Mucosa of descending colon (tissue), 3 donors: ENCODE measurements at regions not wholly inside any gene's neighbourhood (a gene's known extent, or its start where the extent isn't known, plus 50 kb on each side); places are given as distances from the start of the nearest gene placed in this dataset.

Experiments used
- ATAC-seq: fragments of 200-7000 bp; cut with Tn5 transposase; one replicate; pipeline ENCODE4 v1.9.1; 2020; ENCODE audit warnings: mild to moderate bottlenecking, moderate library complexity
- DNase-seq, 3 donors: peaks; one replicate each; pipeline ENCODE4 v3.0.0-alpha.2; 2020
- H3K36me3 ChIP-seq: fragments of 200-600 bp; one replicate; pipeline ENCODE4 v1.8.0; 2021; ENCODE audit warnings: low read depth, mild to moderate bottlenecking
- H3K4me1 ChIP-seq: fragments of 200-600 bp; one replicate; pipeline ENCODE4 v1.8.0; 2021; ENCODE audit warnings: low read depth, mild to moderate bottlenecking
- H3K4me3 ChIP-seq: fragments of 200-600 bp; one replicate; pipeline ENCODE4 v1.8.0; 2021; ENCODE audit warnings: mild to moderate bottlenecking
- H3K9me3 ChIP-seq: fragments of 200-600 bp; one replicate; pipeline ENCODE4 v1.8.0; 2021; ENCODE audit warnings: mild to moderate bottlenecking
- CTCF ChIP-seq: fragments of 200-600 bp; IDR thresholded peaks from one replicate; pipeline ENCODE4 v1.8.0; 2022; ENCODE audit warnings: antibody characterized with exemption, mild to moderate bottlenecking
- intact Hi-C, 2 donors: fragments of 100-400 bp; cut with DNase I in 1 of 2; cut with micrococcal nuclease in 1 of 2; formaldehyde crosslinking; loops; one replicate each; pipeline versions ENCODE4 v1.11.0 to v1.11.1; 2022; cut with DNase I, micrococcal nuclease
- donor health status: DM: no; HTN: no; CAD: no; lungs with moderate emphysema.
- donor health status: DM: no; HTN: no; CAD: no.
- donor health status: DM: no; HTN: yes; CAD: no.

- no peaks in the 10 kb centered on the region for H3K36me3 ChIP-seq
- ATAC-seq = no peak
- H3K9me3 ChIP-seq = no peaks in the 10 kb centered on the region
- no peak overlapping the region for H3K4me3 ChIP-seq
- no peaks in the 10 kb centered on the region for H3K4me1 ChIP-seq
- intact Hi-C loops = no loop called here
- DNase-seq = no peak
- no peak for TF ChIP-seq CTCF
Measured at GRCh38 chr18:67123901-67124300, 392.6 kb downstream of the DSEL start.

- no peak for DNase-seq
- ATAC-seq = no peak
- H3K4me3 ChIP-seq = no peak overlapping the region
- no peak for TF ChIP-seq CTCF
- intact Hi-C loops = no loop called here
- H3K9me3 ChIP-seq = no peaks in the 10 kb centered on the region
- H3K4me1 ChIP-seq = no peaks in the 10 kb centered on the region
- H3K36me3 ChIP-seq = no peaks in the 10 kb centered on the region
Measured at GRCh38 chr18:67117804-67118203, 398.7 kb downstream of the DSEL start.

GRCh38 chr18:67109535-67109934, 407.0 kb downstream of the DSEL start:
- no peak for ATAC-seq
- Histone ChIP-seq H3K36me3 (no peaks in the 10 kb centered on the region), H3K9me3 (no peaks in the 10 kb centered on the region), H3K4me1 (no peaks in the 10 kb centered on the region), H3K4me3 (no peak overlapping the region)
- TF ChIP-seq CTCF = no peak
- DNase-seq = no peak
- intact Hi-C loops = loop anchor here in 1 of 2 donors (10.0 kb wide), 1 partner anchor 85 kb away; no protein-coding TSS in a partner anchor

DNA sequence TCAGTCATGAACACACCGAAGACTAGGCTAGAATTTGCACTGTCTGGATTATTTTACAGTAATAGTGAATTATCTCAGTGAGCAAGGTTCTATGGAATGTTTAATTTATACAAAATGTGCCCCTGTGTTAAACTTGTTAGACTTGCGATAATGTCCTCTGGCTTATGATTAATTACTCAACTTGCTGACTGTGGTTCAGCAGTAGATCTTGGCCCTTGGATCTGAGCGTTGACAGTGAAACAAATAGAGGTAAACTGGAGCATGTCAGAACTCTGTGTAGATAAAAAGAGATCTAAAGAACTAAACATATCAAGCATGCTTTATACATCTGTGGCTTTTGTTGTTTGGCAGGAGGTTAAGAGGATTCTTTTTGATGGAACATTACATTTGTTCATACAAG, 407.6 kb downstream of the DSEL start:
- intact Hi-C loops = loop anchor here in 1 of 2 donors (10.0 kb wide), 1 partner anchor 86 kb away; no protein-coding TSS in a partner anchor
- Histone ChIP-seq H3K4me3 (no peak overlapping the region), H3K4me1 (no peaks in the 10 kb centered on the region), H3K36me3 (no peaks in the 10 kb centered on the region), H3K9me3 (no peaks in the 10 kb centered on the region)
- no peak for TF ChIP-seq CTCF
- ATAC-seq (no peak), DNase-seq (no peak)

- DNase-seq = peak in 2 of 3 donors; percentile 33 to 81
- TF ChIP-seq CTCF = peak; percentile 36
- peak; percentile 80 for ATAC-seq
- intact Hi-C loops = loop anchor here in 1 of 2 donors (10.0 kb wide), 1 partner anchor 90 kb away; no protein-coding TSS in a partner anchor
- Histone ChIP-seq H3K9me3 (no peaks in the 10 kb centered on the region), H3K4me3 (no peak overlapping the region), H3K36me3 (no peaks in the 10 kb centered on the region), H3K4me1 (no peaks in the 10 kb centered on the region)
Measured at GRCh38 chr18:67104700-67105284, 411.7 kb downstream of the DSEL start.

DNA sequence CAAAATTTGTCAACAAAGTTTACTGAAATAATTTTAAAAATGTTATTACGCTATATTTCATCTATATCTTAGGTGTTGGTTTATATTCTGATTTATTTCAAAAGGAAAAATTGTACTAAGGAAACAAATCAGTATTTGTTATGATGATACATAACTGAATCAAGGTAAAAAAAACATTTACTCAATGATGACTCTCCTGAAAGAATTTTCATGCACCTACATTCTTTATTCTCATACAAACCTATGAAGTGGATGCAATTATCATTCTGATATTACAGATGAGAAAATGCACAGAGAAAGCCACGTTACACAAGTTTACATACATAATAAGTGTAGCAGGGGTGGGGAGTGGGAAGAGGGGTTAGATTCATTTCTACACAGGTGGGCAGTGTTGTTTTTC, 422.4 kb downstream of the DSEL start:
- intact Hi-C loops = no loop called here
- no peak for ATAC-seq
- no peak for DNase-seq
- H3K9me3 ChIP-seq = no peaks in the 10 kb centered on the region
- H3K4me1 ChIP-seq = no peaks in the 10 kb centered on the region
- H3K36me3 ChIP-seq = no peaks in the 10 kb centered on the region
- TF ChIP-seq CTCF = no peak
- H3K4me3 ChIP-seq = no peak overlapping the region
